Type B pancreatic cell (in vitro differentiated cells): ENCODE measurements at regions not wholly inside any gene's neighbourhood (a gene's known extent, or its start where the extent isn't known, plus 50 kb on each side); places are given as distances from the start of the nearest gene placed in this dataset. TPM values are rescaled to one million over a fixed set of nuclear protein-coding genes. Genes with fewer than 3 reads are reported as not detected.
"Not testable (repeated sequence)": the region's sequence is repeated elsewhere in the genome, so short reads cannot be mapped to it uniquely, and the experiment has no call there.

Source experiments
- DNase-seq: peaks from one replicate; pipeline ENCODE4 v3.0.0; 2021; ENCODE audit warnings: mixed read lengths; ENCODE audit not compliant: unreplicated experiment; ENCODE audit errors: extremely low spot score
- H3K27ac Mint-ChIP-seq: 2 replicates; pipeline ENCODE4 v1.8.0; 2021; ENCODE audit warnings: mild to moderate bottlenecking, mixed read lengths
- H3K27me3 Mint-ChIP-seq: 2 replicates; pipeline ENCODE4 v1.8.0; 2021; ENCODE audit warnings: mixed read lengths
- H3K36me3 Mint-ChIP-seq: 2 replicates; pipeline ENCODE4 v1.8.0; 2021; ENCODE audit warnings: mixed read lengths
- H3K4me1 Mint-ChIP-seq: one replicate; pipeline ENCODE4 v1.8.0; 2021; ENCODE audit warnings: mixed read lengths; ENCODE audit not compliant: unreplicated experiment
- H3K4me3 Mint-ChIP-seq: 2 replicates; pipeline ENCODE4 v1.8.0; 2021; ENCODE audit warnings: mild to moderate bottlenecking, mixed read lengths
- H3K9me3 Mint-ChIP-seq: 2 replicates; pipeline ENCODE4 v1.8.0; 2021; ENCODE audit warnings: mixed read lengths
- microRNA-seq: library from miRNA; unstranded; fragments of <30 nt; microRNA quantifications from one replicate; pipeline ENCODE4, GENCODE V29; 2020
- TF ChIP-seq, protein P1 (sequence below): fragments of 200-600 bp; sonication (generic); conservative IDR thresholded peaks from 2 replicates; pipeline ENCODE4 v1.5.0; 2021; ENCODE audit warnings: antibody characterized with exemption, mild to moderate bottlenecking

DNA sequence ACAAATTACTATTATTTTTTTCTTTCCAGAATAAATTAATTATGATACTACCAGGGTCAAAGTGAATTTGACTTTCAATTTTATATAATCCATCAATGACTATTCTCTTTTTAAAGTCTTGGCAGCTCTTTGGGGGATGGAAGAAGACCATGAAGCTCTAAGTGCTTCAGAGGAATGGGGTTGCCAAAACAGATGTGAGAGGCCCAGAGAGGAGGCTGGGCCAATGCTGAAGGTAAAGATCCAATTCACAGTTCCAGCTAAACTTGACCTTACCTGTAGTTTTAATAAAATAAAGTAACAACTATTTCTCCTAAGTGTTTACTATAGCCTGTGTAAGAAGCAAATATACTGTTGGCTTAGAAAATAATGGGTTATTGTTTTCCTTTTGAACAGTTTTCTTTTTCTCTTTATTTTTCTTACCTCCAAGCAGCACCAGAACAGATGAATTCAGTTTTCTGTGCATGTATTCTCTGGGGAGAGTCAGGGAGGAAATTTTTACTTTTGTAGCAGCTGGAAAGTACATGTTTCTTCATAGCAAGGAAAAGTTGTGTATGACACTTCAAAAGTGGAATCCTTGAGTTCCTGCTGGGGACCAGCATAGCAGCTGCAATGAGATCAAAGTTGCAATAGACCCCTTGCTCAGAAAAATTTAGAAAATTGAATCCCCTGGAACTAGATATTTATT, 104.9 kb downstream of the CEP44 start:
- DNase-seq = no peak
- Mint-ChIP-seq H3K4me1 (peaks cover 11% of the 10 kb centered on the region), H3K4me3 (no peak overlapping the region), H3K9me3 (no peaks in the 10 kb centered on the region), H3K36me3 (no peaks in the 10 kb centered on the region), H3K27me3 (no peaks in the 10 kb centered on the region), H3K27ac (no peak overlapping the region)
- TF ChIP-seq, protein P1, sequence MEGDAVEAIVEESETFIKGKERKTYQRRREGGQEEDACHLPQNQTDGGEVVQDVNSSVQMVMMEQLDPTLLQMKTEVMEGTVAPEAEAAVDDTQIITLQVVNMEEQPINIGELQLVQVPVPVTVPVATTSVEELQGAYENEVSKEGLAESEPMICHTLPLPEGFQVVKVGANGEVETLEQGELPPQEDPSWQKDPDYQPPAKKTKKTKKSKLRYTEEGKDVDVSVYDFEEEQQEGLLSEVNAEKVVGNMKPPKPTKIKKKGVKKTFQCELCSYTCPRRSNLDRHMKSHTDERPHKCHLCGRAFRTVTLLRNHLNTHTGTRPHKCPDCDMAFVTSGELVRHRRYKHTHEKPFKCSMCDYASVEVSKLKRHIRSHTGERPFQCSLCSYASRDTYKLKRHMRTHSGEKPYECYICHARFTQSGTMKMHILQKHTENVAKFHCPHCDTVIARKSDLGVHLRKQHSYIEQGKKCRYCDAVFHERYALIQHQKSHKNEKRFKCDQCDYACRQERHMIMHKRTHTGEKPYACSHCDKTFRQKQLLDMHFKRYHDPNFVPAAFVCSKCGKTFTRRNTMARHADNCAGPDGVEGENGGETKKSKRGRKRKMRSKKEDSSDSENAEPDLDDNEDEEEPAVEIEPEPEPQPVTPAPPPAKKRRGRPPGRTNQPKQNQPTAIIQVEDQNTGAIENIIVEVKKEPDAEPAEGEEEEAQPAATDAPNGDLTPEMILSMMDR = no peak

DNA sequence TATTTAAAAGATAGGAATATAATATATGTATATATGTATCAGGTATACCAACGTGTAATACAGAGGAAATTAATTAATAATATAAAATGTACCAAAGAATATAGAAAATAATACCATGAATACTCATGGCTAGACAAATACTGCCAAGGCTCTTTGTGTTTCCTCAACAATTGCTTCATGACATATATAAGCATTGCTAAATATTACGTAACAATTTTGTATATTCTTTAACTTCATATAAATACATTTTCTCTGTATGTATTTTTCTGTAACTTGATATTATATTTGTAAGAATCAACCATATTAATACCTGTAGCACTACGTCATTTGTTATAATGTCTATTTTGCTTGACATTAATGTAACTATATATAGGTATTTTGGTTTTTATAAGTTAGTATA, 104.0 kb downstream of the CEP44 start:
- H3K27me3 Mint-ChIP-seq = no peaks in the 10 kb centered on the region
- H3K27ac Mint-ChIP-seq = no peak overlapping the region
- H3K36me3 Mint-ChIP-seq = no peaks in the 10 kb centered on the region
- H3K4me1 Mint-ChIP-seq = peaks cover 18% of the 10 kb centered on the region
- TF ChIP-seq, protein P1 = no peak
- H3K9me3 Mint-ChIP-seq = no peaks in the 10 kb centered on the region
- DNase-seq = no peak
- no peak overlapping the region for H3K4me3 Mint-ChIP-seq

DNA sequence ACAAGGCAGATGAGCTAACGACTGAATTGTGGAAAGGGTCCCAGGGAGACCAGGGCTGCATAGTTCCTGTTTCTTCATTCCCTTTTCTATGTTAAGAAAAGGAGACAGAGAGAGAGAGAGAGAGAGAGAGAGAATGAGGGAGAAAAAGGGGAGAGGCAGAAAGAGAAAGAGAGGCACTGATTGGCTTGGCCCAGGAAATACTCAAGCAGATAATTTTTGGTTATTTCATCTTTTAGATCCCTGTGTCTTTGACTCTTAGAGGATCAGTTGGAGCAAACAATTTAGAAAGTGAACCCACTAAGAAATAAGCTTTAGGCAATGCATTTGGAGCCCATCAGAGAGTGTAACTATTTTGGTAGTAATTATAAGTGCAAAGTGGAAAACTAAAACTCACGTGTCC, 103.4 kb downstream of the CEP44 start:
- no peak overlapping the region for H3K4me3 Mint-ChIP-seq
- H3K4me1 Mint-ChIP-seq = peaks cover 18% of the 10 kb centered on the region
- no peaks in the 10 kb centered on the region for H3K27me3 Mint-ChIP-seq
- TF ChIP-seq, protein P1 = no peak
- H3K9me3 Mint-ChIP-seq = no peaks in the 10 kb centered on the region
- DNase-seq = no peak
- H3K27ac Mint-ChIP-seq = no peak overlapping the region
- no peaks in the 10 kb centered on the region for H3K36me3 Mint-ChIP-seq

DNA sequence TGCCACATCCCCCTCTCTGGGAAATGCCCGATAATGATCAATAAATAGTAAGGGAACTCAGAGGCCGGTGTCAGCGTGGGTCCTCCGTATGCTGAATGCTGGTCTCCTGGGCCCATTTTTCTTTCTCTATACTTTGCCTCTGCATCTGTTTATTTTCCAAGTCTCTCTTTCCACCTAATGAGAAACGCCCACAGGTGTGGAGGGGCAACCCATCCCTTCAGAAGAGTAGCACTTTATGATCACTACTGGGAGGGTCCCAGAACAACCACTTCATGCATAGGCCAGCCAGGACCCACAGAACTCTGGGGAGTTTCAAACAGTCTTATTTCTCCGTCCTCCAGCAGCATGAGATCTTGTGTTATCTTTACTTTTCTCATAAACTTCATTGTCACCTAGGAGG, 100.1 kb downstream of the CEP44 start:
- H3K4me1 Mint-ChIP-seq = peaks cover 20% of the 10 kb centered on the region
- no peak overlapping the region for H3K4me3 Mint-ChIP-seq
- no peak for DNase-seq
- TF ChIP-seq, protein P1 = no peak
- no peaks in the 10 kb centered on the region for H3K9me3 Mint-ChIP-seq
- peak overlapping the region; percentile 36 for H3K27ac Mint-ChIP-seq
- H3K36me3 Mint-ChIP-seq = no peaks in the 10 kb centered on the region
- no peaks in the 10 kb centered on the region for H3K27me3 Mint-ChIP-seq

DNA sequence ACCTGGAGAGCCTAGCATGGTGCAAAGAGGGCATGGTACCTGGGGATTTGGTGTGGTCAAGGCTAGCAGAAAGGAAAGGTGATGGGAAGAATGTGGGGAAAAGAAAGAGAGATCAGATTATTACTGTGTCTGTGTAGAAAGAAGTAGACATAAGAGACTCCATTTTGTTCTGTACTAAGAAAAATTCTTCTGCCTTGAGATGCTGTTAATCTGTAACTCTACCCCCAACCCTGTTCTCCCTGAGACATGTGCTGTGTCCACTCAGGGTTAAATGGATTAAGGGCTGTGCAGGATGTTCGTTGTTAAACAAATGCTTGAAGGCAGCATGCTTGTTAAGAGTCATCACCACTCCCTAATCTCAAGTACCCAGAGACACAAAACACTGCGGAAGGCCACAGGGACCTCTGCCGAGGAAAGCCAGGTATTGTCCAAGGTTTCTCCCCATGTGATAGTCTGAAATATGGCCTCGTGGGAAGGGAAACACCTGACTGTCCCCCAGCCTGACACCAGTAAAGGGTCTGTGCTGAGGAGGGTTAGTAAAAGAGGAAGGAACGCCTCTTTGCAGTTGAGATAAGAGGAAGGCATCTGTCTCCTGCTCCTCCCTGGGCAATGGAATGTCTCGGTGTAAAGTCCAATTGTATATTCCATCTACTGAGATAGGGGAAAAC, 99.4 kb downstream of the CEP44 start:
- H3K27me3 Mint-ChIP-seq, H3K9me3 Mint-ChIP-seq, H3K4me3 Mint-ChIP-seq, DNase-seq, H3K36me3 Mint-ChIP-seq: not testable (repeated sequence)
- Mint-ChIP-seq H3K27ac (peak overlapping the region; percentile 36), H3K4me1 (peaks cover 20% of the 10 kb centered on the region)

Small RNAs in the stretch of these regions (microRNA-seq; reads per million reads assigned to microRNA genes)
- gene MIR4276 = not detected
